ENCODE measurements at regions not wholly inside any gene's neighbourhood (a gene's known extent, or its start where the extent isn't known, plus 50 kb on each side); places are given as distances from the start of the nearest gene placed in this dataset.

- Histone ChIP-seq H3K27me3 (ENCODE audit: insufficient read depth, poor library complexity, severe bottlenecking) (no peaks in the 10 kb centered on the region), H3K4me3 (replicated peaks; ENCODE audit: insufficient read depth, low read length) (no peak overlapping the region), H3K27ac (replicated peaks) (no peak overlapping the region)
- DNase-seq (ENCODE audit: low read depth in 1 of 2, low spot score in 1 of 2): no peak
- TF ChIP-seq SPI1 (IDR thresholded peaks at IDR 0.05; ENCODE audit: borderline replicate concordance, low read depth) (no peak), REST (IDR thresholded peaks at IDR 0.05; ENCODE audit: insufficient replicate concordance, low read depth) (no peak), CTCF (IDR thresholded peaks at IDR 0.05; ENCODE audit: insufficient read depth, low read length) (no peak), GABPA (IDR thresholded peaks at IDR 0.05; ENCODE audit: low read depth) (no peak), POLR2AphosphoS5 (IDR thresholded peaks at IDR 0.05; ENCODE audit: low read depth) (no peak)
These were observed 193.8 kb upstream of the TLE3 start for GRCh38 chr15:70291305-70292075.

GRCh38 chr15:70290708-70291107 lies 193.0 kb upstream of the TLE3 start:
- H3K4me3 ChIP-seq (replicated peaks; ENCODE audit: insufficient read depth, low read length): no peak overlapping the region
- H3K27me3 ChIP-seq (ENCODE audit: insufficient read depth, poor library complexity, severe bottlenecking): no peaks in the 10 kb centered on the region
- TF ChIP-seq SPI1 (IDR thresholded peaks at IDR 0.05; ENCODE audit: borderline replicate concordance, low read depth): no peak
- no peak for TF ChIP-seq POLR2AphosphoS5 (IDR thresholded peaks at IDR 0.05; ENCODE audit: low read depth)
- no peak for TF ChIP-seq GABPA (IDR thresholded peaks at IDR 0.05; ENCODE audit: low read depth)
- no peak for TF ChIP-seq REST (IDR thresholded peaks at IDR 0.05; ENCODE audit: insufficient replicate concordance, low read depth)
- no peak for TF ChIP-seq CTCF (IDR thresholded peaks at IDR 0.05; ENCODE audit: insufficient read depth, low read length)
- no peak for DNase-seq (ENCODE audit: low read depth in 1 of 2, low spot score in 1 of 2)
- H3K27ac ChIP-seq (replicated peaks): no peak overlapping the region

- Histone ChIP-seq H3K27me3 (ENCODE audit: insufficient read depth, poor library complexity, severe bottlenecking) (no peaks in the 10 kb centered on the region), H3K4me3 (replicated peaks; ENCODE audit: insufficient read depth, low read length) (no peak overlapping the region), H3K27ac (replicated peaks) (no peak overlapping the region)
- TF ChIP-seq POLR2AphosphoS5 (IDR thresholded peaks at IDR 0.05; ENCODE audit: low read depth): no peak
- no peak for TF ChIP-seq SPI1 (IDR thresholded peaks at IDR 0.05; ENCODE audit: borderline replicate concordance, low read depth)
- TF ChIP-seq CTCF (IDR thresholded peaks at IDR 0.05; ENCODE audit: insufficient read depth, low read length): no peak
- TF ChIP-seq REST (IDR thresholded peaks at IDR 0.05; ENCODE audit: insufficient replicate concordance, low read depth): no peak
- no peak for TF ChIP-seq GABPA (IDR thresholded peaks at IDR 0.05; ENCODE audit: low read depth)
- no peak for DNase-seq (ENCODE audit: low read depth in 1 of 2, low spot score in 1 of 2)
These were observed 191.7 kb upstream of the TLE3 start for GRCh38 chr15:70289191-70289955.
